Nephron progenitor cell (in vitro differentiated cells): ENCODE measurements at regions not wholly inside any gene's neighbourhood (a gene's known extent, or its start where the extent isn't known, plus 50 kb on each side); places are given as distances from the start of the nearest gene placed in this dataset.

ENCODE experiments used
- DNase-seq: peaks from one replicate; pipeline ENCODE4 v3.0.0; 2021
- H3K27ac Mint-ChIP-seq: 2 replicates; pipeline ENCODE4 v1.8.0; 2021; ENCODE audit warnings: mild to moderate bottlenecking, moderate library complexity, mixed read lengths
- H3K27me3 Mint-ChIP-seq: 2 replicates; pipeline ENCODE4 v1.8.0; 2021; ENCODE audit warnings: mild to moderate bottlenecking, low read depth, mixed read lengths; ENCODE audit not compliant: poor library complexity
- H3K36me3 Mint-ChIP-seq: 2 replicates; pipeline ENCODE4 v1.8.0; 2021; ENCODE audit warnings: low read depth, mixed read lengths
- H3K4me1 Mint-ChIP-seq: 2 replicates; pipeline ENCODE4 v1.8.0; 2021; ENCODE audit warnings: mixed read lengths
- H3K4me3 Mint-ChIP-seq: 2 replicates; pipeline ENCODE4 v1.8.0; 2021; ENCODE audit warnings: mild to moderate bottlenecking, moderate library complexity, mixed read lengths
- H3K9me3 Mint-ChIP-seq: 2 replicates; pipeline ENCODE4 v1.8.0; 2021; ENCODE audit warnings: mild to moderate bottlenecking, moderate library complexity, mixed read lengths
- TF ChIP-seq, protein P1 (sequence below): fragments of 200-600 bp; sonication (generic); IDR thresholded peaks from 2 replicates; pipeline ENCODE4 v1.5.0; 2021; ENCODE audit warnings: antibody characterized with exemption

- peaks cover 4% of the 10 kb centered on the region for H3K9me3 Mint-ChIP-seq
- no peak overlapping the region for H3K27ac Mint-ChIP-seq
- H3K4me1 Mint-ChIP-seq, result no peaks in the 10 kb centered on the region
- no peak overlapping the region for H3K4me3 Mint-ChIP-seq
- peaks cover 10% of the 10 kb centered on the region for H3K36me3 Mint-ChIP-seq
- H3K27me3 Mint-ChIP-seq, result peaks cover 3% of the 10 kb centered on the region
- DNase-seq, result no peak
- TF ChIP-seq, protein P1, sequence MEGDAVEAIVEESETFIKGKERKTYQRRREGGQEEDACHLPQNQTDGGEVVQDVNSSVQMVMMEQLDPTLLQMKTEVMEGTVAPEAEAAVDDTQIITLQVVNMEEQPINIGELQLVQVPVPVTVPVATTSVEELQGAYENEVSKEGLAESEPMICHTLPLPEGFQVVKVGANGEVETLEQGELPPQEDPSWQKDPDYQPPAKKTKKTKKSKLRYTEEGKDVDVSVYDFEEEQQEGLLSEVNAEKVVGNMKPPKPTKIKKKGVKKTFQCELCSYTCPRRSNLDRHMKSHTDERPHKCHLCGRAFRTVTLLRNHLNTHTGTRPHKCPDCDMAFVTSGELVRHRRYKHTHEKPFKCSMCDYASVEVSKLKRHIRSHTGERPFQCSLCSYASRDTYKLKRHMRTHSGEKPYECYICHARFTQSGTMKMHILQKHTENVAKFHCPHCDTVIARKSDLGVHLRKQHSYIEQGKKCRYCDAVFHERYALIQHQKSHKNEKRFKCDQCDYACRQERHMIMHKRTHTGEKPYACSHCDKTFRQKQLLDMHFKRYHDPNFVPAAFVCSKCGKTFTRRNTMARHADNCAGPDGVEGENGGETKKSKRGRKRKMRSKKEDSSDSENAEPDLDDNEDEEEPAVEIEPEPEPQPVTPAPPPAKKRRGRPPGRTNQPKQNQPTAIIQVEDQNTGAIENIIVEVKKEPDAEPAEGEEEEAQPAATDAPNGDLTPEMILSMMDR, result no peak
These were observed 63.5 kb downstream of the TANC2 start for GRCh38 chr17:63029541-63029940.

DNA sequence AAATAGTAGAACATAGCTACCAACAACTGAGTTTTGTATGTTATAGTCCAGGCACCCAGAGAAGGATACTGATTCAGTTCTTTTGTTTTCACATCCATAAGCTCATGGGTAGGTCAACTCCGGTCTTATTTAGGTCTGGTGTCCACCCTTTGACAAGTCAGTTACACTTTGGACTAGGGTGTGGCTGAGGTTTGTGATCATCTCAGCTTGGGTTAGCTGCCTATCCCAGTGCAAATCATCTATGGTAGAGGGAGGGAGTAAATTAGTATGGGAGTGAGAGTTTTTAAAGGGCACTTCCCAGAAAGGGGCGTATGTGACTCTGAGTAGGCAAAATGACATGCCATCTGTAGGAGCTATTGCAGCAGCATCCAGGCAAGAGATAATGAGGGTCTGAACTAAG, 66.1 kb downstream of the TANC2 start:
- no peak overlapping the region for H3K27ac Mint-ChIP-seq
- H3K9me3 Mint-ChIP-seq, result peaks cover 4% of the 10 kb centered on the region
- peaks cover 12% of the 10 kb centered on the region for H3K36me3 Mint-ChIP-seq
- no peak for DNase-seq
- no peaks in the 10 kb centered on the region for H3K4me1 Mint-ChIP-seq
- H3K27me3 Mint-ChIP-seq, result peaks cover 3% of the 10 kb centered on the region
- H3K4me3 Mint-ChIP-seq, result no peak overlapping the region
- TF ChIP-seq, protein P1, result no peak

DNA sequence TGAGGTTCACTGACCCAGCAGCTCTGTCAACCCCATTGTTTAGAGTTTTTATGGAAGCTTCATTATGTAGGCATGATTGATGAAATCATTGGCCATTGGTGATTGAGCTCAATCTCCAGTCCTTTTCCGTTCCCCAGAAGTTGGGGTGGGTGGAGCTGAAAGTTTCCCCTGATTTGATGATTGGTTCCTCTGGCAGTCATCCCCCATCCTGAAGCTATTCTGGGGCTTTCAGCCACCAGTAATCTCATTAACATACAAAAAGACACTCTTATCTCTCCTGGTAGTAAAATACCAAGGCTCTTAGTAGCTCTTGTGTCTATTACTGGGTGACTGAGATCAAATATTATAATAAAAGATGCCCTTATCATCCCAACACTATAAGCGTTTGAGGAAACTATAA, 67.1 kb downstream of the TANC2 start:
- peaks cover 3% of the 10 kb centered on the region for H3K27me3 Mint-ChIP-seq
- H3K9me3 Mint-ChIP-seq, result peaks cover 4% of the 10 kb centered on the region
- no peak overlapping the region for H3K4me3 Mint-ChIP-seq
- DNase-seq, result no peak
- no peaks in the 10 kb centered on the region for H3K4me1 Mint-ChIP-seq
- no peak overlapping the region for H3K27ac Mint-ChIP-seq
- peaks cover 12% of the 10 kb centered on the region for H3K36me3 Mint-ChIP-seq
- TF ChIP-seq, protein P1, result no peak

DNA sequence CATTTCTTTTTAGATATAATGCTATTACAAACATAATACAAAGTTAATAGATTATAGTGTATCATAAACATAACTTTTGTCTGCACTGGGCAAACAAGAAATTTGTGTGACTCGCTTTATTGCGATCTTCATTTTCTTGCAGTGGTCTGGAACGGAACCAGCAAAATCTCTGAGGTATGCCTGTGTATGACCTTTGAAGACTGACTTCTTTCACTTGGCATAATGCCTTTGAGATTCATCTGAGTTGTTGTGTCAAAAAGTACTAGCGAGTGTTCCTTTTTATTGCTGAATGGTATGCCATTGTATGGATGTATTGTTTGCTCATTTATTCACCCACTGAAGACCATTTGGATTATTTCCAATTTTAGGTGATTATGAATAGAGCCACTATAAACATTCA, 69.2 kb downstream of the TANC2 start:
- Mint-ChIP-seq H3K27ac (no peak overlapping the region), H3K36me3 (peaks cover 12% of the 10 kb centered on the region), H3K27me3 (peaks cover 2% of the 10 kb centered on the region), H3K9me3 (peaks cover 4% of the 10 kb centered on the region), H3K4me1 (no peaks in the 10 kb centered on the region), H3K4me3 (no peak overlapping the region)
- TF ChIP-seq, protein P1, result no peak
- no peak for DNase-seq

DNA sequence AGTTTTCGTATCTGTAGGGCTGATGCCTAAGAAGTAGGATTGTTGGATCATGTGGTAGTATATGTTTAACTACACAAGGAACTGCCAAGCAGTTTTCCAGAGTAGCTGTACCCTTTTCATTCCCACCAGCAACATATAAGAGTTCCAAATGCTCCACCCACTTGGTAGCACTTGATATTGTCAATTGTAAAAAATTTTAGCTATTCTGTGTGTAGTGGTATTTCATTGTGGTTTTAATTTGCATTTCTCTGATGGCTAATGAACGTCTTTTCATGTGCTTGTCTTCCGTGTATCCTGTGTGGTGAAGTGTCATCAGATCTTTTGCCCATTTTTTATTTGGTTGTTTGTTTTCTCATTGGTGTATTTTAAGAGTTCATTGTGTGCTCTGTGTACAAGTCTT, 69.7 kb downstream of the TANC2 start:
- Mint-ChIP-seq H3K27me3 (no peaks in the 10 kb centered on the region), H3K4me3 (no peak overlapping the region), H3K4me1 (no peaks in the 10 kb centered on the region), H3K9me3 (peaks cover 4% of the 10 kb centered on the region), H3K36me3 (peaks cover 12% of the 10 kb centered on the region), H3K27ac (no peak overlapping the region)
- TF ChIP-seq, protein P1, result no peak
- DNase-seq, result no peak

- Mint-ChIP-seq H3K27me3 (no peaks in the 10 kb centered on the region), H3K9me3 (no peaks in the 10 kb centered on the region), H3K36me3 (peaks cover 3% of the 10 kb centered on the region), H3K4me1 (no peaks in the 10 kb centered on the region), H3K27ac (no peak overlapping the region), H3K4me3 (no peak overlapping the region)
- TF ChIP-seq, protein P1, result no peak
- no peak for DNase-seq
These were observed 73.3 kb downstream of the TANC2 start for GRCh38 chr17:63039342-63039741.
